ENCODE measurements at regions not wholly inside any gene's neighbourhood (a gene's known extent, or its start where the extent isn't known, plus 50 kb on each side); places are given as distances from the start of the nearest gene placed in this dataset.
"Not testable (repeated sequence)": the region's sequence is repeated elsewhere in the genome, so short reads cannot be mapped to it uniquely, and the experiment has no call there.

GRCh38 chr16:88271296-88271695, 111.5 kb upstream of the ZNF469 start:
- not testable (repeated sequence) for TF ChIP-seq CTCF (IDR thresholded peaks at IDR 0.05; ENCODE audit: insufficient read depth, low read depth, low read length); EZH2 (IDR thresholded peaks at IDR 0.05; ENCODE audit: insufficient read depth, low read length)
